OCI-LY1 (cell line): ENCODE measurements at regions not wholly inside any gene's neighbourhood (a gene's known extent, or its start where the extent isn't known, plus 50 kb on each side); places are given as distances from the start of the nearest gene placed in this dataset.

Experiments used
- CTCF ChIP-seq: fragments of 200-600 bp; sonication (generic), shearing (Covaris generic); IDR thresholded peaks from 2 replicates; pipeline ENCODE4 v1.5.1; 2017; ENCODE audit warnings: mild to moderate bottlenecking, antibody characterized with exemption, low read length, moderate library complexity, mixed read lengths
- EZH2 ChIP-seq: fragments of 200-600 bp; sonication (generic), shearing (Covaris generic); IDR thresholded peaks from 2 replicates; pipeline ENCODE4 v1.8.0; 2017; ENCODE audit warnings: borderline replicate concordance, mixed run types, mild to moderate bottlenecking, antibody characterized with exemption, low read length, moderate library complexity, mixed read lengths

- TF ChIP-seq CTCF (no peak), EZH2 (no peak)
These were observed 241.4 kb upstream of the TBL1XR1 start for GRCh38 chr3:177438596-177439220.
